UCSD-AML1 (cell line): ENCODE measurements at regions not wholly inside any gene's neighbourhood (a gene's known extent, or its start where the extent isn't known, plus 50 kb on each side); places are given as distances from the start of the nearest gene placed in this dataset.

Experiments
- DNase-seq: peaks from one replicate; lab custom pipeline; 2025; ENCODE audit not compliant: unreplicated experiment; lab: John Stamatoyannopoulos, UW

GRCh38 chr6:168981187-168981586, 272.5 kb downstream of the THBS2 start:
- no peak for DNase-seq

DNA sequence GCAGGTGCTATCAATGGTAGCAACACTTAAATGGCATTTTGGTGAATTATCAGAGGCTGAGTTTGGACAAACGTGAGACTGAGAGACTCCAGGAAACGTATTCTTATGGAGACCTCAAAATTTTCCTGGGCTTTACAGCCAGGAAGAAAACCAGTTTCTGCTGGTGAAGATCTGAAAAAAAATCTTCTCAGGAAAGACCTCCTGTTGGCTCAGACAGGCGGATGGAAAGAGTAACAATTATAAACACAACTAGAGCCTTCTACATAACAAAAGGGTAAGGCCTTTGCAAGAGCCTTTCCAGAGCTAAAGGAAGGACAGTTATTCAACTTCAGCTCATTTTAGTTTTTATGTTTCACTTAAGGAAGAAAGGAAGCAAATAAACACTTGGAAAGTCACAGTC, 274.4 kb downstream of the THBS2 start:
- DNase-seq = no peak

DNA sequence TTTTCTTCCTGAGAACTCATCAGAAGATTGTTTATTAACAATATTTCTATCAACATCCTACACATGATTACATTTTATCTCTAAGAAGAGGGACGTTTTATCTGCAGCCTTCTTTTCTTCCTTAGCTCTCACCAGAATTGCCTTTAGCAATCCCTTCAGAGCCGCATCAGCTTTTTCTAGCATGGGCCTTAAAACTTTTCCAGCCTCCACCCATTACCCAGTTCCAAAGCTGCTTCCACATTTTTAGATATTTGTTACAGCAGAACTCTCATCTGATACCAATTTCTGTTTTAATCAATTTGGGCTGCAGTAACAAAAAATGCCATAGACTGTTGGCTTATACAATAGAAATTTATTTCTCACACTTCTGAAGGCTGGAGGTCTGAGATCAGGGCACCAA, 281.5 kb downstream of the THBS2 start:
- no peak for DNase-seq

- no peak for DNase-seq
Measured at GRCh38 chr6:168971549-168971948, 282.1 kb downstream of the THBS2 start.

GRCh38 chr6:168968801-168969200, 284.8 kb downstream of the THBS2 start:
- no peak for DNase-seq

GRCh38 chr6:168968228-168968627, 285.4 kb downstream of the THBS2 start:
- no peak for DNase-seq

DNA sequence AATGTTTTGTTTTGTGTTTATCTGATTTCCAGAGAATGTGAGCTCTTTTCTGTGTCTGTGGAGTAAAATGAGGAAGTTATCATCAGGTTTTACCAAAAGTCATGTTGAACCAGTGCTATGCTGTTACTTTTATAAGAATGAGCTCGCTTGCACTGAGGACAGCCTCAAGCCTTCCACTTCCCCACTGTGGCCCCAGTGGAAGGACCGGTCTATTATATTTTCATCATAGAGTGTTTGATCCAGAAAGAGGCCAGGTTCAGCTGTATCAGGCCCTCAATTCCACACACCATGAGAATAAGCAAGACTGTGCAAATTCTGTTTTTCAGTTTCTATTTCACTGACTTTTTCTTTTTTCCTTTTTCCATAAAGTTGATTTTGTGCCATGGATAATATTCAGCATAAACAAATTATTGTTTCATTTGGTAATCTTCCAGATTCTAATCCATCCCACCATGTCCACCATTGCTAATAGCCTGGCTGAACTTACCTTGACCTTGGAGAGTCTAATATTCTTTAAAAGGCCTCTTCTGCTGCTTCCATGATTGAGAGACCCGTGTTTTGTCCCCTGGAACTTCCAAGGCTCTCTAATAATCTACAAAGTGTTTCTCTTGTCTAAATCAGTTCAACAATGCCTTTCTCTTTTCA, 286.2 kb downstream of the THBS2 start:
- no peak for DNase-seq

DNA sequence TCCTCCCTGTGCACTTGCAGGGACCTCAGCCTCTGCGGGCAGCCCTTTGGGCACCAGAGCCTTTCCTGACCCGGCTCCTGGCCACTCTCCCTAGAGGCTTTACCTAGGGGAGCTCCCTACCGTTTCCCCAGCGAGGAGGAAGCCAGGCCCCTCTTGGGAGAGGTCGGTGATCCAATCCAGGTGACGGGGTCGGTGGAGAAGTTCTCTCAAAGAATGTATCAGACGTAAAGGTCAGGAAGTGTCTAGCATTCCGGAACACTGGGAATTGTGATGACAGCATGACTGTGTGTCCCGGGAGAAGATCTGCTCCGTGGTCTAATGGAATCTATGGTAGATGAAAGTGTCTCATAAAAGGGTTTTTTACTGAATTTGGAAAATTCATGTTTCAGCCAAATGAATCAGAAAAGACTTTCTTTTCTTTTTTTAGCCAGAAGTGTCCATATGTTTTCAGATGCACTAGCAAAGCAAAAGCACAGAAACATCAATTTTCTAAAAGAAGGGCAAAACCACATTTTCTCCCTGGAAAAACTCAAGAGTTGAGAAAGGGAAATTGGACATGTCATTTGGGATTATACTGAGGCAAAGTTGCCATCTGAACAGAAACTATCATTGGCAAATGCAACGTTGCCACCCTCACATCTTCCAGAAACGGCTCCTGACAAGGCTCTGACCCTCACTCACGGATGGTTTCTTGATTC, 289.4 kb downstream of the THBS2 start:
- no peak for DNase-seq

- no peak for DNase-seq
Measured at GRCh38 chr6:168962886-168963285, 290.8 kb downstream of the THBS2 start.

DNA sequence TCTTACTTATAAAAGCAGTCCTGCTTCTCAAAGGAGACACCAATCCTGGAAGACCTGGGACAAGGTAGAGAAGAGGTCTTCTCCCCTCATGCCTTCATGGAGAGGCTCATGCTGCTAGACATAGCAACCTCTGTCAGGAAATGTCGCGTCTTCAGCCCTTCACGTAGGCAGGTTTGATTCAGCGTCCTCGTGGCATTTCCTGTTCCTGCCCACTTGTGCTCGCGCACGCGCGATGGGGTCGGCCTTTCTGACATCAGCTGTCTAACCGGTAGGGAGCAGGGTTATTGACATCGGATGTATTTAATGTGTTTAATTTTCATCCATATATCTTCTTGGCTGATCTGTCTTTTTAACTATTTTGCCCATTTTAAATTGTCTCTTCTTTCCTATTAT, 292.4 kb downstream of the THBS2 start:
- DNase-seq = no peak

GRCh38 chr6:168960551-168961263, 292.9 kb downstream of the THBS2 start:
- no peak for DNase-seq

GRCh38 chr6:168959696-168960095, 293.9 kb downstream of the THBS2 start:
- no peak for DNase-seq

DNA sequence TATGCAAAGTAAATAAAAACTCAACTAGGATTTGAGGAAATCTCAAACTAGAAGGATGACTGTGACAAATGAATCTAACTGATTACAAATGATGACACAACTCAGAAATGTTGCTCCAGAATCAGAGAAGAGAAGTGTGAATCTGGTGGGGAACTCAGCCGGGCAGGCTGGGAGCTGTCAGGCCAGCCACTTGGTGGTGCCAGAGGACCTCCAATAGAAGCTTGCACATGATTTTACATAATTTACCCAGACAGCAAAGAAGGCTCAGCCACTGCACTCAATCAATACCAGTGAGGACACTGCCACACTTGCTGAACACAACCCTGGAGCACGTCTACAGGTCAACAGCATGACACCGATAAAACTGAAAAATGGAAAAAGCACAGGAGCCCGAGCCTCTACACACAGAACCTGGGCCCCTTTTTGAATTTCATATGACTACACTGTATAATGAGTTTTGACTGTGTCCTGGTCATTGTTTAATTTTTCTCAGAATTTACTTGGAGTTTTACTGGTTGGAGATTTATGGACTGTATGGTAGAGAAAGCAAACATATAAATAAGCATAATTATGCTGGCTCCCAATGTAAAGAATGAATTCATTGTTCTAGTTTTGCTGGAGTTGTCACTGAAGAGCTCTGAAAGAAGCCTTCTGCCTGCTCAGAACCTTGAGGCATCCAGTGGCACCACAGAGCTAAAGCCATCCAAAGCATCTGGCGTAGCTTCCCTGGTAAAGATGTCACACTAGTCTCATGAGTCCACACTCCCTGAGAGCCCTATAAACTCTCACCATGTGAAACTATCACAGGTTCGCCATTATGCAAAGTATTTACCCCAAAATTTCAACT, 296.5 kb downstream of the THBS2 start:
- DNase-seq = peak; percentile 56

DNA sequence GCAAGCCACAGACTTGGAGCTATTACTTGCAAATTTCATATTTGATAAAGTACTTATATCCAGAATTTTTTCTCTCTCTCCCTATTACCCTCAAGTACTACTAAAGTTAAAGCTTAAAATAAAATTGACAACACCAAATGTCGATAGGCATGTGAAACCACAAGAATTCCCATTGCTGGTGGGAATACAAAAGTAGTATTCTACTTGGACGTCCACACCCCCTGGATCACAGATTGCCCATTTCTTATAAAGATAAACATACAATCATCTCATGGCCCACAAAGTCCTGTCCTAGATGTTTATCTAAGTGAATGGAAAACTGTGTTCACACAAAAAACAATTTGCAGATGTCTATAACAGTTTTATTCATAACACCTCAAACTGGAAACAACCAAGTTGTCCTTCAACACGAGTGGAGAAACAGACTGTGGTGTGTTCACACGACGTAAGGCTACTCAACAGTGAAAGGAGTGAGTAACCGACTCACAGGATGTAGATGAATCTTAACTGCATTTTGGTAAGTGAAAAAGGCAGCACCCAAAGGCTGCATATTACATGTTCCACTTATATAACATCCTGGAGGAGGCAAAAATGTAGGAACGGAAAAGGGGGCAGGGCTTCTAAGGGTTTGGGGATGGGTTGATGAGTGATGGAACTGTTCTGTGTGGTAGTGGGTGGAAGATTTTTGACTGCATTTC, 297.4 kb downstream of the THBS2 start:
- no peak for DNase-seq

DNA sequence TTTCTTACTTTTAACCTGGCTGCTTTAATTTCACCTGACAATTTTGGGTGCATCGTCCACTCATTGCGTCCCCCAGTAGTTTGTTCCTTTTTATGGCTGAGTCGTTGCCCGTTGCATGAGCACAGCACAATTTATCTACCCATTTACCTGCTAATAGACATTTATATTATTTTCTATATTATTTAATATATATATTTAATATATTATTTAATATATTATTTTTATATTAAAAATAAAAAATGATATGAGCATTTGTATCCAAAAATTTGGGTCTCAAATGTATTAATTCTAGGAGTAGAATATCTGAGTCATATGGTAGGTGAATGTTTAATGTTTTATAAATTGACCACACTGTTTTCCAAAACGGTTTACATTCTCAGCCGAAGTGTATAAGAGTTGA, 300.2 kb downstream of the THBS2 start:
- DNase-seq = no peak

- no peak for DNase-seq
Measured at GRCh38 chr6:168951217-168951616, 302.4 kb downstream of the THBS2 start.

DNA sequence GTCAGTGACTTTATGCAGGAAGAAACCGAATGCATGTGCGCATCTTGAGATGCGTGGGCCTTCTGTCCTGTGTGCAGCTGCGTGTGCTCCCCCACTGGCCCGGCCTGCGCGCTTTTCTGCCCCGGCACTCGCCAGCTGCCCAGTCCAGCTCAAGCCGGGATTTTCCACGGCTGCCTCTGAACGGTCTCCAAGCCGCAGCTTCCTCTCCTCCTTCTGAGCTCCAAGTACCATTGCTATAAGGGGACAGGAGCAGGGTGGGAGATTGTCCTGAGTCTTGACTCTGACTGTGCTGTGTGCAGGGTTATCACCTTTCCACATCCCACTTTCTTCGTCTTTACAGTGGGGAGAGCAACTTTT, 302.8 kb downstream of the THBS2 start:
- no peak for DNase-seq

DNA sequence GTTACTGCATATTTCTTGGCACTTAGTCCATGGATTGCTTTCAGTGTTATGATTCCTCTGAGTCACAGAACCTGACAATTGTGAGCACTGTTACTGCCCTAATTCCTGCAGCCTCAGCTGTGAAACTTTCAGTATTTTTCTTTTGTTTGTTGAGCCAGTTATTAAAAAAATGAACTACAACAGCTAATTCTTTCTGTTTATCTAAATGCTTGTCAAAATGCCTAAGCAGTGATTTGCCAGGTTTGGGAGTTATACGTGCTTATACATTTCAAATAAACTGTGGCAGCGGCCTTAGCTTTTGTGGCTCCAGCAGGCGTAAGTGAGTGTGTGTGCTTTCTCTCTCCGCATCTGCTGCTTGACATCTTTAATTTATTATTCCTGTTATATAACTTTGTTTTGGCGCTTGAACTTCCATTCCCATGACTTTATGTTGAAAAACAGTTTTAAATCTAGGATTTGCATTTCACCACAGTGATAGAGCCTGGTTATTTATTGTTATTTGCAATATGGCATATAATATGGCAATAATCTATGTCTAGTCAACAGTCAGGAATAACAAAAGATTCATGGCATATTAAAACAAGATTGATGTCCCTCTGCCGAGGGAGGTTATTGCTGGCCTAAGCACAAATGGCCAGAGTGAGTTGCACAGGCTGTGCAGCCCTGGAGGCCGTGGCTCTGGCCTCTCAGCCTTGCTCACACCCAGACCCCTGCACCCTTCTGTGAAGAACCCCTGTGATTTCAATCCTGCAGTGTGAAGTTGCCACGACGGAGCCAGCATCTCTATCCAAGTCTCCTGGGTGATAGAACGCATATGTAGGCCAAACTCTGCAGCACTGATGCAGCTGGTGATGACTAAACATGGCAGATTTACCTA, 303.4 kb downstream of the THBS2 start:
- DNase-seq = no peak

- DNase-seq = no peak
Measured at GRCh38 chr6:168948990-168949531, 304.6 kb downstream of the THBS2 start.

DNA sequence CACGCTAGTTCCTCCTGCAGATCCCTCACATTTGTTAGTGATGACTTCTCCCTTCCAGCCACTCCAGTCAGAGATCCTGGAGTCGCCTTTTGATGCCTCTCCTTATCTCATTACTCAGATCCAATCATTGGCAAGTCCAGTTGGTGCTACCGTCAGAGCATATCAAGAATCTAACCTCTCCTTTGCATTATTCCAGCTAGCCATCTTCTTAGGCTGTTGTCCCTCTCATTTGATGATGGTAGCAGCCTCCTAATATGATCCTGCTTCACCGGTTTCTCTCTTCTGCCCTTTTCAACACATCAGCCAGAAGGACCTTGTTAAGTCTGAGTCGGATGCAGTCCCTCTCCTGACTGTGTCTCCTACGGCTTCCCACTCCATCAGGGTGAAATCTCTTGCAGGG, 305.6 kb downstream of the THBS2 start:
- no peak for DNase-seq
